Neural cell (in vitro differentiated cells): ENCODE measurements at regions not wholly inside any gene's neighbourhood (a gene's known extent, or its start where the extent isn't known, plus 50 kb on each side); places are given as distances from the start of the nearest gene placed in this dataset.

Experiments
- H2AFZ ChIP-seq: fragments of 200-600, 300-800 bp; sonication (generic), shearing (Covaris generic); 2 replicates; pipeline ENCODE4 v1.6.0; 2014; ENCODE audit warnings: low read depth, mild to moderate bottlenecking, antibody characterized with exemption, low read length, moderate library complexity
- H3F3A ChIP-seq: fragments of 200-600 bp; shearing (Covaris generic); 2 replicates; pipeline ENCODE4 v1.6.1; 2016; ENCODE audit warnings: mild to moderate bottlenecking, moderate library complexity, mixed read lengths, antibody characterized with exemption, low read length; ENCODE audit not compliant: insufficient read depth, poor library complexity, severe bottlenecking
- H3K27ac ChIP-seq: fragments of 200-600, 300-800 bp; sonication (generic), shearing (Covaris generic); 2 replicates; pipeline ENCODE4 v1.5.1; 2014; ENCODE audit warnings: mild to moderate bottlenecking, low read length, moderate library complexity
- H3K27me3 ChIP-seq: fragments of 300-800, 200-600 bp; sonication (generic), shearing (Covaris generic); 2 replicates; pipeline ENCODE4 v1.6.0; 2014; ENCODE audit warnings: mild to moderate bottlenecking, low read depth, low read length, moderate library complexity; ENCODE audit not compliant: insufficient read depth
- H3K36me3 ChIP-seq: fragments of 300-800, 200-600 bp; sonication (generic), shearing (Covaris generic); 2 replicates; pipeline ENCODE4 v1.5.1; 2014; ENCODE audit warnings: mild to moderate bottlenecking, antibody characterized with exemption, low read length, moderate library complexity; ENCODE audit not compliant: insufficient read depth
- H3K4me2 ChIP-seq: fragments of 300-800, 200-600 bp; sonication (generic), shearing (Covaris generic); 2 replicates; pipeline ENCODE4 v1.6.0; 2014; ENCODE audit warnings: mild to moderate bottlenecking, low read length
- H3K4me3 ChIP-seq: fragments of 300-800, 200-600 bp; sonication (generic), shearing (Covaris generic); 2 replicates; pipeline ENCODE4 v1.5.1; 2014; ENCODE audit warnings: mild to moderate bottlenecking, low read length, moderate library complexity
- H3K79me2 ChIP-seq: fragments of 200-600 bp; shearing (Covaris generic); replicated peaks from 2 replicates; pipeline ENCODE4 v1.6.0; 2014; ENCODE audit warnings: mild to moderate bottlenecking, low read length, moderate library complexity; ENCODE audit not compliant: insufficient read depth
- H3K9ac ChIP-seq: fragments of 300-800, 200-600 bp; sonication (generic), shearing (Covaris generic); 2 replicates; pipeline ENCODE4 v1.6.1; 2016; ENCODE audit warnings: mild to moderate bottlenecking, low read length, mixed read lengths
- H3K9me2 ChIP-seq: fragments of 200-600 bp; shearing (Covaris generic); 2 replicates; pipeline ENCODE4 v1.6.1; 2016; ENCODE audit warnings: mild to moderate bottlenecking, low read length, mixed read lengths; ENCODE audit not compliant: insufficient read depth
- H3K9me3 ChIP-seq: fragments of 200-600, 300-800 bp; sonication (generic), shearing (Covaris generic); 2 replicates; pipeline ENCODE4 v1.6.1; 2016; ENCODE audit warnings: mild to moderate bottlenecking, mixed run types, low read length, moderate library complexity, mixed read lengths
- H4K20me1 ChIP-seq: fragments of 200-600 bp; shearing (Covaris generic); 2 replicates; pipeline ENCODE4 v1.6.1; 2016; ENCODE audit warnings: mild to moderate bottlenecking, mixed run types; ENCODE audit not compliant: insufficient read depth
- CTCF ChIP-seq: fragments of 450-650 bp; IDR thresholded peaks from 2 replicates; pipeline ENCODE4 v1.5.1; 2014; ENCODE audit warnings: antibody characterized with exemption, mild to moderate bottlenecking, moderate library complexity; ENCODE audit not compliant: poor library complexity, severe bottlenecking
- MXI1 ChIP-seq: fragments of 450-650 bp; conservative IDR thresholded peaks from 2 replicates; pipeline ENCODE4 v1.6.1; 2014; ENCODE audit warnings: antibody characterized with exemption, mild to moderate bottlenecking; ENCODE audit not compliant: poor library complexity, severe bottlenecking
- REST ChIP-seq: IDR thresholded peaks from 2 replicates; pipeline ENCODE4 v1.6.1; 2012; ENCODE audit warnings: borderline replicate concordance
- SMC3 ChIP-seq: fragments of 450-650 bp; conservative IDR thresholded peaks from 2 replicates; pipeline ENCODE4 v1.6.1; 2014; ENCODE audit warnings: antibody characterized with exemption, mild to moderate bottlenecking, moderate library complexity; ENCODE audit not compliant: poor library complexity
- TAF1 ChIP-seq: IDR thresholded peaks from 2 replicates; pipeline ENCODE4 v1.6.1; 2012; ENCODE audit warnings: low read depth

GRCh38 chr12:93954166-93955112 lies 193.9 kb upstream of the PLXNC1 start:
- Histone ChIP-seq H2AFZ (no peak overlapping the region), H3K79me2 (no peaks in the 10 kb centered on the region), H3K4me3 (no peak overlapping the region), H3K27ac (no peak overlapping the region), H4K20me1 (no peaks in the 10 kb centered on the region), H3K9ac (no peak overlapping the region), H3K4me2 (no peak overlapping the region), H3K27me3 (no peaks in the 10 kb centered on the region), H3F3A (no peaks in the 10 kb centered on the region), H3K36me3 (no peaks in the 10 kb centered on the region), H3K9me2 (no peaks in the 10 kb centered on the region), H3K9me3 (no peaks in the 10 kb centered on the region)
- TF ChIP-seq TAF1 (no peak), CTCF (no peak), SMC3 (no peak), MXI1 (no peak), REST (no peak)

GRCh38 chr12:93956551-93956950 lies 191.8 kb upstream of the PLXNC1 start:
- Histone ChIP-seq H3K9me2 (no peaks in the 10 kb centered on the region), H3K36me3 (no peaks in the 10 kb centered on the region), H3K9ac (no peak overlapping the region), H2AFZ (no peak overlapping the region), H3K27me3 (no peaks in the 10 kb centered on the region), H3K4me2 (no peak overlapping the region), H3K9me3 (no peaks in the 10 kb centered on the region), H3F3A (no peaks in the 10 kb centered on the region), H3K79me2 (no peaks in the 10 kb centered on the region), H4K20me1 (no peaks in the 10 kb centered on the region), H3K27ac (no peak overlapping the region), H3K4me3 (no peak overlapping the region)
- TF ChIP-seq CTCF = no peak
- TF ChIP-seq TAF1 = no peak
